ENCODE measurements at regions not wholly inside any gene's neighbourhood (a gene's known extent, or its start where the extent isn't known, plus 50 kb on each side); places are given as distances from the start of the nearest gene placed in this dataset.
A peak's percentile ranks its signal among the peaks of the same experiment; 100 is the strongest.

- TF ChIP-seq, protein P1, sequence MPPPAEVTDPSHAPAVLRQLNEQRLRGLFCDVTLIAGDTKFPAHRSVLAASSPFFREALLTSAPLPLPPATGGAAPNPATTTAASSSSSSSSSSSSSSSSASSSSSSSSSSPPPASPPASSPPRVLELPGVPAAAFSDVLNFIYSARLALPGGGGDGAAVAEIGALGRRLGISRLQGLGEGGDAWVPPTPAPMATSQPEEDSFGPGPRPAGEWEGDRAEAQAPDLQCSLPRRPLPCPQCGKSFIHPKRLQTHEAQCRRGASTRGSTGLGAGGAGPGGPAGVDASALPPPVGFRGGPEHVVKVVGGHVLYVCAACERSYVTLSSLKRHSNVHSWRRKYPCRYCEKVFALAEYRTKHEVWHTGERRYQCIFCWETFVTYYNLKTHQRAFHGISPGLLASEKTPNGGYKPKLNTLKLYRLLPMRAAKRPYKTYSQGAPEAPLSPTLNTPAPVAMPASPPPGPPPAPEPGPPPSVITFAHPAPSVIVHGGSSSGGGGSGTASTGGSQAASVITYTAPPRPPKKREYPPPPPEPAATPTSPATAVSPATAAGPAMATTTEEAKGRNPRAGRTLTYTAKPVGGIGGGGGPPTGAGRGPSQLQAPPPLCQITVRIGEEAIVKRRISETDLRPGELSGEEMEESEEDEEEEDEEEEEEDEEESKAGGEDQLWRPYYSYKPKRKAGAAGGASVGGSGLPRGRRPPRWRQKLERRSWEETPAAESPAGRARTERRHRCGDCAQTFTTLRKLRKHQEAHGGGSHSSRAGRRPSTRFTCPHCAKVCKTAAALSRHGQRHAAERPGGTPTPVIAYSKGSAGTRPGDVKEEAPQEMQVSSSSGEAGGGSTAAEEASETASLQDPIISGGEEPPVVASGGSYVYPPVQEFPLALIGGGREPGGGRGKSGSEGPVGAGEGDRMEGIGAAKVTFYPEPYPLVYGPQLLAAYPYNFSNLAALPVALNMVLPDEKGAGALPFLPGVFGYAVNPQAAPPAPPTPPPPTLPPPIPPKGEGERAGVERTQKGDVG (CRISPR knock-in tag; IDR thresholded peaks at IDR 0.05; ENCODE audit: borderline replicate concordance): no peak
- TF ChIP-seq MIER2 (CRISPR knock-in tag; IDR thresholded peaks at IDR 0.05) (no peak), NRL (CRISPR knock-in tag; IDR thresholded peaks at IDR 0.05; ENCODE audit: borderline replicate concordance) (no peak), MAX (IDR thresholded peaks at IDR 0.05) (peak; percentile 43; the same call in 1 of the 2 replicates), HIVEP1 (CRISPR knock-in tag; IDR thresholded peaks at IDR 0.05) (no peak), BATF2 (CRISPR knock-in tag; IDR thresholded peaks at IDR 0.05) (no peak), KAT2B (IDR thresholded peaks at IDR 0.05; ENCODE audit: borderline replicate concordance, low read depth, low read length) (no peak), MTF2 (CRISPR knock-in tag; IDR thresholded peaks at IDR 0.05; ENCODE audit: borderline replicate concordance) (no peak), MYPOP (CRISPR knock-in tag; IDR thresholded peaks at IDR 0.05) (no peak), ATF3 (CRISPR knock-in tag; IDR thresholded peaks at IDR 0.05) (peak; percentile 57), MAFG (CRISPR knock-in tag; IDR thresholded peaks at IDR 0.05) (no peak), MNT (IDR thresholded peaks at IDR 0.05) (no peak), MLXIP (CRISPR knock-in tag; IDR thresholded peaks at IDR 0.05; ENCODE audit: borderline replicate concordance) (no peak), MED8 (CRISPR knock-in tag; IDR thresholded peaks at IDR 0.05; ENCODE audit: insufficient replicate concordance) (no peak), ZNF83 (CRISPR knock-in tag; IDR thresholded peaks at IDR 0.05; ENCODE audit: borderline replicate concordance) (no peak), ZNF720 (CRISPR knock-in tag; IDR thresholded peaks at IDR 0.05) (no peak), TGIF2 (CRISPR knock-in tag; IDR thresholded peaks at IDR 0.05) (no peak), ZFP41 (CRISPR knock-in tag; IDR thresholded peaks at IDR 0.05; ENCODE audit: borderline replicate concordance) (no peak)
- TF ChIP-seq, protein P2, sequence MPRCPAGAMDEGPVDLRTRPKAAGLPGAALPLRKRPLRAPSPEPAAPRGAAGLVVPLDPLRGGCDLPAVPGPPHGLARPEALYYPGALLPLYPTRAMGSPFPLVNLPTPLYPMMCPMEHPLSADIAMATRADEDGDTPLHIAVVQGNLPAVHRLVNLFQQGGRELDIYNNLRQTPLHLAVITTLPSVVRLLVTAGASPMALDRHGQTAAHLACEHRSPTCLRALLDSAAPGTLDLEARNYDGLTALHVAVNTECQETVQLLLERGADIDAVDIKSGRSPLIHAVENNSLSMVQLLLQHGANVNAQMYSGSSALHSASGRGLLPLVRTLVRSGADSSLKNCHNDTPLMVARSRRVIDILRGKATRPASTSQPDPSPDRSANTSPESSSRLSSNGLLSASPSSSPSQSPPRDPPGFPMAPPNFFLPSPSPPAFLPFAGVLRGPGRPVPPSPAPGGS (CRISPR knock-in tag; IDR thresholded peaks at IDR 0.05): no peak
These were observed 244.1 kb upstream of the STT3B start (continued) for GRCh38 chr3:31288641-31289100.

Data from HepG2 (cell line).